ENCODE measurements at regions not wholly inside any gene's neighbourhood (a gene's known extent, or its start where the extent isn't known, plus 50 kb on each side); places are given as distances from the start of the nearest gene placed in this dataset.

DNA sequence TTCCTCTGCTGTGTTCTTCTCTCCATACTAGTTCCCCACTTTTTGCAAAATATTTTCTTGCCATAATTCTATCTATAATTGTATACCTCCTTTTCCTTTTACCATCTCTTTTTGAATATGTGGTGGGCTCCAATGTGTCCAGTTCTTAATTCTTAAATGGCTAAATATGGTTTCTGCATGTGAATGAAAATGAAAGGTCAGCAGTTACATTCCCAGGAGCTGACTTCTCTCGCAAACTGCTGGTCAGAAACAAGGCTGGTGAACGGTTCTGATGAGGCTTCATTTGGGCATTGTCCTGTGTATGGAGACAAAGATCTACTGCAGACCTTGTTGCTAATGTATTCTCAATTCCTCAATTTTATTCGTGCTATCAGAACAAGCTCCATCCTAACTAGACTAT is 309.2 kb downstream of the SNX13 start:
- TF ChIP-seq, protein P1, sequence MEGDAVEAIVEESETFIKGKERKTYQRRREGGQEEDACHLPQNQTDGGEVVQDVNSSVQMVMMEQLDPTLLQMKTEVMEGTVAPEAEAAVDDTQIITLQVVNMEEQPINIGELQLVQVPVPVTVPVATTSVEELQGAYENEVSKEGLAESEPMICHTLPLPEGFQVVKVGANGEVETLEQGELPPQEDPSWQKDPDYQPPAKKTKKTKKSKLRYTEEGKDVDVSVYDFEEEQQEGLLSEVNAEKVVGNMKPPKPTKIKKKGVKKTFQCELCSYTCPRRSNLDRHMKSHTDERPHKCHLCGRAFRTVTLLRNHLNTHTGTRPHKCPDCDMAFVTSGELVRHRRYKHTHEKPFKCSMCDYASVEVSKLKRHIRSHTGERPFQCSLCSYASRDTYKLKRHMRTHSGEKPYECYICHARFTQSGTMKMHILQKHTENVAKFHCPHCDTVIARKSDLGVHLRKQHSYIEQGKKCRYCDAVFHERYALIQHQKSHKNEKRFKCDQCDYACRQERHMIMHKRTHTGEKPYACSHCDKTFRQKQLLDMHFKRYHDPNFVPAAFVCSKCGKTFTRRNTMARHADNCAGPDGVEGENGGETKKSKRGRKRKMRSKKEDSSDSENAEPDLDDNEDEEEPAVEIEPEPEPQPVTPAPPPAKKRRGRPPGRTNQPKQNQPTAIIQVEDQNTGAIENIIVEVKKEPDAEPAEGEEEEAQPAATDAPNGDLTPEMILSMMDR (IDR thresholded peaks at IDR 0.05; ENCODE audit: low read depth, low read length), result no peak
- DNase-seq (ENCODE audit: extremely low read depth, low read depth), result no peak

DNA sequence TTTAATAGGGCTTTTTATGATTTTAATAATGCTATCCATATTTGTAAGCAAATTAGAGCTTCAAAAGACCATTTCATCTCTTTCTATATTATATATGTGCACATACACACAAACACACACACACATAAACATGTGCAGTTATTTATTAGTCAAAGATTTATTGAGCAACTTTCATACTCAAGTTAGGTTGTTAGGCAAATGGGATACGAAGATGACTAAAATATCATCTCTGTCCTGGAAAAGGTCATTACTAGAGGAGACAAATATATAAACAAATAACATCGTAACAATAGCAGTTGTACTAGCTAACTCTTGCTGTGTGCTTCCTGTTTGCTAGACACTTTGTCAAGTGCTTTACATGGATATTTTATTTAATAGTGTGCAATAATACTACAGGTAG is 307.9 kb downstream of the SNX13 start:
- no peak for DNase-seq (ENCODE audit: extremely low read depth, low read depth)
- TF ChIP-seq, protein P1 (IDR thresholded peaks at IDR 0.05; ENCODE audit: low read depth, low read length), result no peak

DNA sequence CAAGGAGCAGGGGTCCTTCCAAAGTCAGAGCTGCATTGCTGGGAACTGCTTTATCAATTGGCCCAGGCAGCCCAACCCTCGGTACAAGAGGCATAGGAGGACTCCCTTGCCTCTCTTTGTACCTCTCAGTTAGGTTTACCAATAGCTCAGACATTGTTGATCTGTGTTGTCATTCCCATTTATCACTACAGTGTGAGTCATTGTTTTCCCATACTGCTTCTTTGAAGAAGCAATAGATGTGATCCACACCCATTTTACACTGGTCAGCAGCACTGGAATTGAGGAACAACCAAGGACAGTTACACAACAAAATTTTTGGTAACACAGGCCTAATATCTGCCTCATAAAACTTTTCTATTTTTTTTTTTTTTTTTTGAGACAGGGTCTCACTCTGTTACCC is 307.2 kb downstream of the SNX13 start:
- no peak for DNase-seq (ENCODE audit: extremely low read depth, low read depth)
- TF ChIP-seq, protein P1 (IDR thresholded peaks at IDR 0.05; ENCODE audit: low read depth, low read length), result no peak

DNA sequence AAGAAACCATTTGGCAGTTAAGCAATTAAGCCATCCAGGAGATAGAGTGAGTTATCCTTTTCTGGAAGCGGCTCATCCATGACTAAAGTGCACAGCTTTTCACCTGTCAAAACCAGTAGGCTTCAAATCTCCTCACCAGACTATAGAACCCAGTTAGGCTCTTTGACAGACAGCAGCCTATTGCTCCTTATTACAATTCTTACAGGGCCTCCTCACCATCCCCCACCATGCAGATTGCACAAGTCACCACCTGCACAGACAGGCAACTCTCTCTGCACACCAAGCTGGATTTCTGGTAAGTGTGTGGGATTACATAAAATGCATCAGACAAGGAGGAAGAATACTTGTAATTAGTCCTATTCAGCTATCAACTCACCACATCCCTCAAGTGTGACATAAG is 301.6 kb downstream of the SNX13 start:
- DNase-seq (ENCODE audit: extremely low read depth, low read depth), result no peak
- TF ChIP-seq, protein P1 (IDR thresholded peaks at IDR 0.05; ENCODE audit: low read depth, low read length), result no peak

DNA sequence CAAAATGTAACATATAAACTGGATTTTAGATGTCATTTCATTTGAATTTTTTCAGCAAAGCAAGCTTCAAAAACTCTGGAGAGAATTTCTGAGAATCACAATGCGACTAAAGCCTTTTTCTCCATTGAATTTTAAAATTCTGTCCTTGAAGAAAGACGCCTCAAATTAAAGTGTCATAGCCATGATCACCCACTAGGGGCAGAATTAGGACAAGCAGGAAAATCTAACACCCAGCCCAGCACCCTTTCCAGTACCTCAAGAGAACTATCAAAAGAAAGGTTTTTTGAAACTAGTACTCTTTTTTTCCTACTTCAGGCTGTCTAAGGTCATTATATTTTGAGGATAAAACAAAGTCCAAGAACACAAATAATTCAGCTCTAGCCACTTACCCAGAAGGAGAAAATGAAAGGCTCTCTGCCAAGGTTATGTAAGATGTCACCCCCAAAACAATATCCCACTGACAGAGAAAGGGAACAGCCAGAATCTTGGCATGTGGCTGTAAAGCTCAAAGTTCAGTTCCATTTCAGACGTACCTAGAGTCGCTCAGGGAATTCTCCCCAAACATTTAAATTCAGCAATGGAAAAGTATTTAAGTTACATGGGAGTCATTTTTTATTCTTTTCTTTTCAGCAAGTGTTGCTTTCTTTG is 299.4 kb downstream of the SNX13 start:
- TF ChIP-seq, protein P1 (IDR thresholded peaks at IDR 0.05; ENCODE audit: low read depth, low read length), result peak; percentile 45
- DNase-seq (ENCODE audit: extremely low read depth, low read depth), result no peak

DNA sequence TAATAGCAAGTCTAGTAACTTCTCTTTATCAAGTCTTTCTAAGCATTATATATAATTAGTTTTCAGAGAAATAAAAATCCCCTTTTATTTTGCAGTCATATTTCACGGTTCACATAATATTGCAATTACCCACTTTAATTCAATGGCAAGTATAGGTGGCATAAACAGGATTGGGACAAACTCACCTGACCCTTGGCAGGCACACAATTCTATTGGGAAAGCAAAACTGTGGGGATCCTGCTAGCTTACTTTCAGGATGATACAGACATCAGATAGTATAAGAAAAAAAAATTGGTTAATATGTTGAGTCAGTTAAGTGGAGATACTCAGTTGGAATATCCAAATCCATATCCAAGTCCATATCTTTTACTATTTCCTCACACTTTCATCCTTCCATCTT is 294.8 kb downstream of the SNX13 start:
- TF ChIP-seq, protein P1 (IDR thresholded peaks at IDR 0.05; ENCODE audit: low read depth, low read length), result no peak
- no peak for DNase-seq (ENCODE audit: extremely low read depth, low read depth)

DNA sequence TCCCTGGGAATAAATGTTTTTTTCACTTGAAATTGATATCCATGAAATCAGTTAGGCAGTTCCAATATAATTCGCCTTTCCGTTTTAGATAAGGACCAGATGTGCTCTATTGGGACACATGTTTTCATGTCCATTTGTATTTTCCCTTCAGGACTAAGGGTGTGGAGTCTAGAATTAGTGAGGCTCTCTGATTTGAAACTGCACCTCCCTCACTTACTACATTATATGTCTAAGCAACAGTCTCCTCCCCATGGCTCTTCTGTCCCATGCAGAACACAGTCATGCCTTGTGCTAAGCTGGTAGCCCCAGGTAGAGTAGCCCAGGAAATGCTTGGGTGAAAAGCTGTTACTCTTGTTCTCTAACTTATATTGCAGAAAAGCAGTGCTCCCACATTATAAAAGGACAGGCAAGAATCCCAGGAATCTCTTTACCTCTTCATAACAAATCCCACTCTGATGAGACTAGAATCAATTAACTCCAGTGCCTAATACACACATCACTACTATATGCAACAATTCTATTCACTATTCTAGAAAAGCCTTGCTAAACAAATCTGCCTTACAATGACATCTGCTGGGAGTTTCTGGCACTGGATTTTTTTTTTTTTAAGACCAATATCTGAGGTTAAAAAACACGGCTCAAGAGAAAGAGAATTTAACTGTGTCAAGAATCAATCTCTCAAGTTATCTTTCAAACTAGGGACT is 293.9 kb downstream of the SNX13 start:
- TF ChIP-seq, protein P1 (IDR thresholded peaks at IDR 0.05; ENCODE audit: low read depth, low read length), result peak; percentile 58
- DNase-seq (ENCODE audit: extremely low read depth, low read depth), result no peak
